ENCODE measurements at regions not wholly inside any gene's neighbourhood (a gene's known extent, or its start where the extent isn't known, plus 50 kb on each side); places are given as distances from the start of the nearest gene placed in this dataset.

DNA sequence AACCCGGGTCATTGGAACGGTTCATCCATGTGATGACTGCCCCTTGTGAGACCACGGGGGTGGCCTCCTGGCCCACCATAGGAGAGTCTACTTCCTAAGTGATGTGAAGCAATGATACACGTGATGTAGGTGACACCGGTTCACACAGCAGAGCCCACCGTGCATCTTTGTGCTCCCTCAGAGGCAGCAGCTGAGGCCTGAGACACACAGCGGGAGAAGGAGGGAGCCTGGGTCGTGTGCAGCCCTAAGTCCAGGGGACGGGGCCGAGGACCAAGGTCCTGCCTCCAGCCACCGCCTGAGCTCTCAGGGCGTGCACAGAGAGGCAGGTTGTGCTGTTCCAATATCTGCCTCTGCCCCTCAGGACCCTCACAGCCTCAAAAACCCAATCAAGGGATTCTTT, 377.2 kb upstream of the SALL3 start:
- DNase-seq: no peak
- Mint-ChIP-seq H3K9me3 (peaks cover 6 to 15% of the 10 kb centered on the region in 2 donors), H3K4me1 (ENCODE audit: low read depth) (no peaks in the 10 kb centered on the region), H3K27me3 (ENCODE audit: low read depth) (no peaks in the 10 kb centered on the region), H3K27ac (no peak overlapping the region), H3K36me3 (ENCODE audit: insufficient read depth in 2 of 2) (peaks cover 4 to 6% of the 10 kb centered on the region in 2 donors), H3K4me3 (no peak overlapping the region)
- ATAC-seq (replicated peaks in 1 of 2): no peak

DNA sequence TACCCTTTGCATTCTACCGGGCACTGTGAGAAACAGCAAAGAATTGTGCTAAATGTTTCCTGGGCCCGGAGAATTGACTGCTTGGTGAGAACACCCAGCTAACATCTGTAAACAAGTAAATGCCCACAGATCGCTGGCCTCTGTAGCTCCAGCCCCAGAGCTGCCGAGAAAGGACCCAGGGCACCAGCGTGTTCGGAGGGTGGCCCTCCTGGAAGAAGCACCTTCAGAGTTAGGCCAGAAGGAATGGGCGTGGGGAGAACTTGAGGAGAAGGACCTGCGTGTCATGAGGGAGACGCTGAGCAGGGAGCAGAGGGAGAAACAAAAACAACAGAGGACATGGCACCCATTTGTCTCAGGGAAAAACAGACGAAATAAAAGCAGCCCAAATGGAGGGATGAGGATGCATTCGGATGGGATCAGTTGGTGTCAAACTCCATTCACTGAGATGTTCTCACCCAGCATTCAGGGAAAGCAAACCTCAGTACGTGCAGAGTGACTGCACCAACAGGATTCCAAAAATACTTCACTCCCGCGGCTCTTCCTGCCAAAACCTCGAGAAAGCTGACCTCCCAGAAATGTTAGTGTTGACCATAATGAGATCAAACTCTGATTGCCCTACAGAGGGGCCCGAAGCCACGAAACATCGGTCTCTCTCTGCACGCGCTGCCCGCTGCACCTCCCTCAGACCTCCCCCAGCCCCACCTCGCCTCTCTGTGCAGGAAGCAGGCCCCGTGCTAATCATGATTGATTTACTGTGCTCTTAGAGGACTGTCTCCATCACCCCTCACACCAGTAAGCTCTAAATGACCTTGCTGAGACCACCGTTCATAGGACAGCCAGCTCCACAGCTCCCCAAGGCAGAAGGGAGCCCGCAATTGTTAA, 376.3 kb upstream of the SALL3 start:
- no peaks in the 10 kb centered on the region for H3K27me3 Mint-ChIP-seq (ENCODE audit: low read depth)
- H3K4me3 Mint-ChIP-seq: no peak overlapping the region
- DNase-seq (no peak), ATAC-seq (replicated peaks in 1 of 2) (no peak)
- H3K9me3 Mint-ChIP-seq: peaks cover 5 to 15% of the 10 kb centered on the region in 2 donors
- peaks cover 4 to 6% of the 10 kb centered on the region in 2 donors for H3K36me3 Mint-ChIP-seq (ENCODE audit: insufficient read depth in 2 of 2)
- H3K4me1 Mint-ChIP-seq (ENCODE audit: low read depth): no peaks in the 10 kb centered on the region
- H3K27ac Mint-ChIP-seq: no peak overlapping the region

DNA sequence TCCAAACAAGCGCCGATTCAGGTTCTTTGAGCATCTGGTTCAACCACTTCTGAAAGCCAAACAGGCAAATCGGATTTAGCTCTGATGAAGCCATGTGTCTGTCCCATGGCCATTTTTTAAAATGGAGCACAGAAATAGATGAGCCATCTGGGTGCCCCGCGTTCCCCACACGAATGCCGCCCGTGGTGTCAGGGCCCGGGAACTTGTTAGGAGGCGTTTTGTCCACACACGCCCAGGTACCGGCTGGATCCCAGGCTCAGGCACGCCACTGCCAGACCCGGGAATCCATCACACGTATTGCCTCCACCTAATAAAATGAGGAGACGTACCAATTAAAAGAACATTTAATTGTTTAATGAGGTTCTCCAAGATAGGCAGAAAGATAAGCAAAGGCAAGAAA, 374.4 kb upstream of the SALL3 start:
- Mint-ChIP-seq H3K27ac (no peak overlapping the region), H3K36me3 (ENCODE audit: insufficient read depth in 2 of 2) (peaks cover 3 to 6% of the 10 kb centered on the region in 2 donors), H3K4me1 (ENCODE audit: low read depth) (no peaks in the 10 kb centered on the region), H3K4me3 (no peak overlapping the region), H3K27me3 (ENCODE audit: low read depth) (no peaks in the 10 kb centered on the region), H3K9me3 (peaks cover 3 to 11% of the 10 kb centered on the region in 2 donors)
- no peak for DNase-seq
- no peak for ATAC-seq (replicated peaks in 1 of 2)

DNA sequence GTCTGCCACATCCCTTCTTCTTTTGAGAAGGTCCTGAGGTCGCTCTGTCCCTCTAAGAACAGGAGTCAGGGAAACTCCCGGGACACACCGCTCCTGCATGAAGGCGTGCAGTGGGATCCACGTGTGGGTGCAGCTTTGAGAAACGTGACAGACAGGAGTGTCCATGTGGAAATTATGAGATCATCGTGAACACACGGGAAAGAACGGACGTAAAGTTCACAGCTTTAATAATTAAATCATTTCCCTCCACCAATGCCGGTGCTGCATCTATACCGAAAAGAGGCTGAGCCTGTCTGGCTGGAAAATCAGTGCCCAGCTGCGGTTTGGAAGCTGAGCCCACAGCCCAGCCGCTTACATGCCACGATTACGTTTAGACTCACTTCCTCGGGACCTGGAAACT, 372.4 kb upstream of the SALL3 start:
- Mint-ChIP-seq H3K4me1 (ENCODE audit: low read depth) (no peaks in the 10 kb centered on the region), H3K9me3 (peaks cover 3 to 11% of the 10 kb centered on the region in 2 donors), H3K27me3 (ENCODE audit: low read depth) (no peaks in the 10 kb centered on the region), H3K36me3 (ENCODE audit: insufficient read depth in 2 of 2) (peaks cover 3 to 6% of the 10 kb centered on the region in 2 donors), H3K4me3 (no peak overlapping the region), H3K27ac (no peak overlapping the region)
- DNase-seq (no peak), ATAC-seq (replicated peaks in 1 of 2) (no peak)

DNA sequence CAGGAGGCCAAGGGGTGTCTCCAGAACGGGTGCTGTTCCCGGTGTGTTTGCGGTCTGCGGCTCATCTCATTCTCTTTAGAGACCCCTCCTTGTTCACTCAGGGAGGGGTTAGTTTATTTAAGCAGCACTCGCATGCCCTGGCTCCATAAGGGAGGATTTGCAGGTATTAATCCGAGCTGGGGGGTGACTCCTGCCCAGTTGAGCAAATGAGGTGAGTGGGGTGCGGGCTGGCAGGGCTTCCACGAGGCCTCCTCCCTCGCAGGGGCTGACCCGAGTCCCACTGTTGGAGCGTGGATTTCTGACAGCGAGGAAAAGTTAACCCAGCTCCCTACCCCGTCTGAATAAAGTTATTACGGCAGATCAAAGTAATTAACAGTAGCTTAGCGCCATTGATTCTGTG, 371.8 kb upstream of the SALL3 start:
- H3K9me3 Mint-ChIP-seq: peaks cover 3 to 11% of the 10 kb centered on the region in 2 donors
- no peak overlapping the region for H3K27ac Mint-ChIP-seq
- ATAC-seq (replicated peaks in 1 of 2): no peak
- DNase-seq: no peak
- no peak overlapping the region for H3K4me3 Mint-ChIP-seq
- no peaks in the 10 kb centered on the region for H3K4me1 Mint-ChIP-seq (ENCODE audit: low read depth)
- no peaks in the 10 kb centered on the region for H3K27me3 Mint-ChIP-seq (ENCODE audit: low read depth)
- peaks cover 3 to 6% of the 10 kb centered on the region in 2 donors for H3K36me3 Mint-ChIP-seq (ENCODE audit: insufficient read depth in 2 of 2)

DNA sequence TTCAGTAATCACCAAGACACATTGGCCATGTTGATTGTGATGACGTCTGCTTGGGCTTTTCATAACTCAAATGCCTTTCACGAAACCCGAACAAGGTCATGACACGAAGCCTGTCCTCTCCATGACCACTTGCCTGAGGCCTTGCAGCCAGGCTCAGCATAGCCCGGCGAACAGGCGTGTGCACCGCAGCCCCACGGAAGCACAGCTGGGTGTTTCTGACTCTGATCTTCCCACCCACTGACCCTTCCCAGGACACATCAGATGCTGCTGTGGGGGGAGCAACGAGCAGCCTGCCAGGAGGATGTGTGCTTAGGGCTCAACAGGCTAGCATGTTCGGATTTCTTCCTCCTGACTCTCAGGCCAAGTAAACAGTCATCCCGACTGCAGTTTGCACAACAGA, 369.4 kb upstream of the SALL3 start:
- Mint-ChIP-seq H3K36me3 (ENCODE audit: insufficient read depth in 2 of 2) (peaks cover 4 to 6% of the 10 kb centered on the region in 2 donors), H3K4me1 (ENCODE audit: low read depth) (no peaks in the 10 kb centered on the region), H3K27me3 (ENCODE audit: low read depth) (no peaks in the 10 kb centered on the region), H3K27ac (no peak overlapping the region), H3K4me3 (no peak overlapping the region), H3K9me3 (peaks cover 3 to 16% of the 10 kb centered on the region in 2 donors)
- ATAC-seq (replicated peaks in 1 of 2): no peak
- DNase-seq: no peak

DNA sequence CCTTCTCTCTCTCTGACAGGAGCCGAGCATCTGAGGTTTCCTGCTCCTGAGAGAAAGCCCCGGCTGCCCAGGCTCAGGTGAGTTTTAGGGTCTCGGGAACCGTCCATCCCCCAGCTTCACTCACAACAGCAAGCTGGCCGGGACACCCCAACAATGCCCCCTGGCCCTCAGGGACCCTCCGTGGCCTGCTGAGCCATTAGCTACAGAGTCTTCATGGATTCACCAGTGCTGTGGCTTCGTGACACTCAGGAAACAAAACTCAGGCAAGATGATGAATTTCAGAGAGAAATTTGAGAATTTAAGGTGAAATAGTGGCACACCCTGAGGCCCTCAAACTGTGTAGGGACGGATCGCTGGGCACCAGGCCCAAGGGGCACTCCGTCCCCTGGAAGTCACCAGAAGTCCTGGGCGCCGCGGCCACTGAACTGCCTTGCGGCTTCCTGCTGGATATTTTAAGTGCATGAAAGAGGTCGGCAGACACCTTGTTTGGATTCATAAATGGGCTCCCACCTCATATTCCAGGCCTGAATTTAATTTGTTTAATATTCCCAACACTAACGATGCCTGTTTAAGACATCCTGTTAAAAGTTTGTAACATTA, 368.3 kb upstream of the SALL3 start:
- peaks cover 4% of the 10 kb centered on the region in 2 donors for H3K36me3 Mint-ChIP-seq (ENCODE audit: insufficient read depth in 2 of 2)
- no peak overlapping the region for H3K4me3 Mint-ChIP-seq
- H3K4me1 Mint-ChIP-seq (ENCODE audit: low read depth): no peaks in the 10 kb centered on the region
- DNase-seq (no peak), ATAC-seq (replicated peaks in 1 of 2) (no peak)
- peaks cover 3 to 12% of the 10 kb centered on the region in 2 donors for H3K9me3 Mint-ChIP-seq
- no peaks in the 10 kb centered on the region for H3K27me3 Mint-ChIP-seq (ENCODE audit: low read depth)
- H3K27ac Mint-ChIP-seq: no peak overlapping the region

DNA sequence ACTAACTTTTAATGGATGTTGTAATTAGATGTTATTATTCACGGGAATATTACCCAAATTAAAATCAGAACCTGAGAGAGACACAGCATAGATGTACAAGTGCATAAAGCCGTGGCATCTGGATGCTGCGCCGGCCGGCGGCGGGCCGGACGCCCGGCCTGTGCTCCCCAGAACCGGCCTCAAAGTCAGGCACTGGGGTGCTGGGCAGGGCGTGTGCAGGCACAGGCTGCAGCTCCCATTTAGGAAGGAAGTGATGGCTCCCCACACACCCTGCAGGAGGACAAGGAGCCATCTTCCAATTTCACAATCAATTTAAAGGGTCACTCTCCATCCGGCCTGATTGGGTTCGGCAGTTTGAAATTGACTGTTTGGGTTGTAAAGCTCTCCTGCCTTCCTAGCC, 367.7 kb upstream of the SALL3 start:
- no peak overlapping the region for H3K27ac Mint-ChIP-seq
- no peaks in the 10 kb centered on the region for H3K4me1 Mint-ChIP-seq (ENCODE audit: low read depth)
- no peak for DNase-seq
- H3K9me3 Mint-ChIP-seq: peaks cover 4 to 13% of the 10 kb centered on the region in 2 donors
- no peak for ATAC-seq (replicated peaks in 1 of 2)
- no peaks in the 10 kb centered on the region for H3K27me3 Mint-ChIP-seq (ENCODE audit: low read depth)
- H3K4me3 Mint-ChIP-seq: no peak overlapping the region
- H3K36me3 Mint-ChIP-seq (ENCODE audit: insufficient read depth in 2 of 2): peaks cover 2% of the 10 kb centered on the region in 2 donors

DNA sequence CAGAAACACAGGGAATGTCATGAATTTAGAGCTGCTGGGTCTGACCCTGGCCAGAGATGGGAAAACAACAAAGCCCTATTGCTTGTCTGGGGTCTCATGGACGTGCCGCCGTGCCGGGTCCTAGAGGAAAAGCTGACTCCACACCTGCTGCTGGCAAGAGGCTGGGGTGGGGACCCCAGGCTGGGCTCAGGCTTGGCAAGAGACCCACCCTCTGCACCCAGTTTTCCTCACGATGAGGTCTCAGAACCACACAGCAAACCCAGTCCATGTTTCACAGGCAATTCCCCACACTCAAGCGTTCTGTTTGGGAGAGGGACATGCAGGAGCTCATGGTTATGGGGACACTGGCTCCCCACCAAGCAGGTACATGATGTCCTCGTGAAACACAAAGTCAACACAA, 367.3 kb upstream of the SALL3 start:
- Mint-ChIP-seq H3K36me3 (ENCODE audit: insufficient read depth in 2 of 2) (peaks cover 1 to 2% of the 10 kb centered on the region in 2 donors), H3K27me3 (ENCODE audit: low read depth) (no peaks in the 10 kb centered on the region), H3K4me1 (ENCODE audit: low read depth) (no peaks in the 10 kb centered on the region), H3K27ac (no peak overlapping the region), H3K4me3 (no peak overlapping the region), H3K9me3 (peaks cover 4 to 13% of the 10 kb centered on the region in 2 donors)
- DNase-seq (no peak), ATAC-seq (replicated peaks in 1 of 2) (no peak)

DNA sequence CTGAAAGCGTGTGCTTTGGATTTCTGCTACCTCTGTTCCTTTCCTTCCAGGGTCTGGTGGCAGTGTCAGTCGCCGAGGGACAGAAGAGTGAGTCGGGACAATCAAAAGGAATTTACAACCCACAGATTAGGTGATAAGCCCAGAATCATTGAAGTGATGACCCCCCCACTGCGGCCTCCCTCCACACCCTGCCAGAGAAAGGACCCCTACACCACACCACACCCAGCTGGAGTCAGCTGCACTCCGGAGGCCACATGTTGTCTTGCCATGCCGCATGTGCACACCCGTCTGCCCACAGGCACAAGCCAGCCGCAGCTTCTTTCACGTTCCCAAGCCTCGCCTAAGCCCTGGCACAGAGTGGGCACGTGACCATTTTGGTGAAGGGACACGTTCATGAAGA, 366.8 kb upstream of the SALL3 start:
- Mint-ChIP-seq H3K9me3 (peaks cover 7 to 13% of the 10 kb centered on the region in 2 donors), H3K36me3 (ENCODE audit: insufficient read depth in 2 of 2) (peaks cover 1 to 2% of the 10 kb centered on the region in 2 donors), H3K27ac (no peak overlapping the region), H3K4me1 (ENCODE audit: low read depth) (no peaks in the 10 kb centered on the region), H3K4me3 (no peak overlapping the region), H3K27me3 (ENCODE audit: low read depth) (no peaks in the 10 kb centered on the region)
- ATAC-seq (replicated peaks in 1 of 2): no peak
- no peak for DNase-seq

DNA sequence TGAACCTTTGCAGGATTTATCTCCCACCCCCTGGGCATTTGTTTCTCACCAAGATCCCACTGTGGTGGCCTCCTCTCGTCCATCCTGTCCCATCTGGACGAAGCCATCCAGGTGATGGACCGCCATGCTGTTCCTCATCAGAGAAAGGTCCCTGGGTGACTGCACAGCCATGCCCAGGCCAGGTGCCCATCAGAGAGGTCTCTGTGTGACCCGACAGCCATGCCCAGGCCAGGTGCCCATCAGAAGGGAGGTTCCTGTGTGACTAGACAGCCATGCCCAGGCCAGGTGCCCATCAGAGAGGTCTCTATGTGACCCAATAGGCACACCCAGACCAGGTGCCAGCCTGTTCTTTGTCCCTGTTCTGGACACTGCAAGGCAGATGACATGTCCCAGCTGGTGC, 360.9 kb upstream of the SALL3 start:
- Mint-ChIP-seq H3K36me3 (ENCODE audit: insufficient read depth in 2 of 2) (peaks cover 0 to 1% of the 10 kb centered on the region in 2 donors), H3K4me1 (ENCODE audit: low read depth) (no peaks in the 10 kb centered on the region), H3K9me3 (peaks cover 7 to 10% of the 10 kb centered on the region in 2 donors), H3K27me3 (ENCODE audit: low read depth) (no peaks in the 10 kb centered on the region), H3K4me3 (no peak overlapping the region), H3K27ac (no peak overlapping the region)
- DNase-seq (no peak), ATAC-seq (replicated peaks in 1 of 2) (no peak)

DNA sequence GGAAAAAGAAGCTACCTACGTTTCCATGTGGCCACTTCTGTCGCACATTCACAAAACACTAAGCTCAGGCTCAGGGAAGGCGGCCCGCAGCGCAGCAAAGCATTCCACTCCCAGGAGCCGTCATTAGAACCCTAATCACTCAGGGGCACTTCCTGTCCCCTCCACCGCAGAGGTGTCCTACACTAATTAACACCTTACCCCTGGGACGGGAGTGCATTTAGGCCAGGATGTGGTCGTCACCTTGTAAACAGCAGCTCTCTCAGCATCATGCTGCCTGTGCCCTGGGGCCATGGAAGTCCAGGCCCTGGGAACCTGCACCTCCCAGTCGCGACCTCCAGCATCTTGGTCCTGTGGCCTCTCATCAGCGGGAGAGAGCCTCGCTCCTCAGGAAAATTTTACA, 359.8 kb upstream of the SALL3 start:
- H3K4me3 Mint-ChIP-seq: no peak overlapping the region
- no peak for DNase-seq
- H3K27me3 Mint-ChIP-seq (ENCODE audit: low read depth): peaks cover 9% of the 10 kb centered on the region
- no peak for ATAC-seq (replicated peaks in 1 of 2)
- peaks cover 0 to 1% of the 10 kb centered on the region in 2 donors for H3K36me3 Mint-ChIP-seq (ENCODE audit: insufficient read depth in 2 of 2)
- no peaks in the 10 kb centered on the region for H3K4me1 Mint-ChIP-seq (ENCODE audit: low read depth)
- H3K9me3 Mint-ChIP-seq: peaks cover 7% of the 10 kb centered on the region in 2 donors
- H3K27ac Mint-ChIP-seq: no peak overlapping the region

DNA sequence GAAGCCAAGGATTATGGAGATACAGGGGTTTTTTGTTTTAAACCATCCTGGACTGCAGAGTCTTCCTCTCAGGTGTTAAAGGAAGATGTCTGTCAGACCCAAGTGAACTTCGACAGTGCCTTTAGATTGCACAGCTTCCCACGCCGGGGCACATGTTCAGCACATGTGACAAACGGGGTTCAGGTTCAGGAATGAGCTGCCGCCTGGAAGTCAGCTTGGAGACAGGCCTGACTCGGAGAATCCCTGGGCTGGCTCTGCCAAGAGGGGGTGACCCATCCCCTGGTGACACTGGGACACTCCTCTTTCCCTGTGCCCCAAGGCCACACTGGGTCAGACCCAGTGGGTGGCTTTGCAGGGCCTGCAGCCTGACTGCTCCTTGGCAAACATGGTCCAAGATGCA, 359.3 kb upstream of the SALL3 start:
- Mint-ChIP-seq H3K9me3 (peaks cover 7% of the 10 kb centered on the region in 2 donors), H3K27me3 (ENCODE audit: low read depth) (peaks cover 11% of the 10 kb centered on the region), H3K4me3 (no peak overlapping the region), H3K4me1 (ENCODE audit: low read depth) (no peaks in the 10 kb centered on the region), H3K36me3 (ENCODE audit: insufficient read depth in 2 of 2) (peaks cover 0 to 1% of the 10 kb centered on the region in 2 donors), H3K27ac (no peak overlapping the region)
- DNase-seq (no peak), ATAC-seq (replicated peaks in 1 of 2) (no peak)

Data from activated T-cell treated with anti-CD3 and anti-CD28 coated beads, Interleukin-2, amount 50 U/mL, for 72 hours (primary cell).